HG03460 (cell line): ENCODE measurements at regions not wholly inside any gene's neighbourhood (a gene's known extent, or its start where the extent isn't known, plus 50 kb on each side); places are given as distances from the start of the nearest gene placed in this dataset.

Experiments used
- ATAC-seq: cut with Tn5 transposase; IDR thresholded peaks from one replicate; pipeline ENCODE4 v1.9.1; 2021; ENCODE audit not compliant: unreplicated experiment

GRCh38 chr20:48194583-48194982 is 409.3 kb upstream of the SULF2 start:
- ATAC-seq = no peak

GRCh38 chr20:48193627-48194425 is 408.5 kb upstream of the SULF2 start:
- ATAC-seq = no peak

GRCh38 chr20:48192109-48192508 is 406.8 kb upstream of the SULF2 start:
- no peak for ATAC-seq

GRCh38 chr20:48191200-48191599 is 405.9 kb upstream of the SULF2 start:
- no peak for ATAC-seq

- ATAC-seq = no peak
Measured at GRCh38 chr20:48190757-48191156, 405.5 kb upstream of the SULF2 start.

- ATAC-seq = no peak
Measured at GRCh38 chr20:48189181-48189580, 403.9 kb upstream of the SULF2 start.

GRCh38 chr20:48187851-48188250 is 402.6 kb upstream of the SULF2 start:
- no peak for ATAC-seq

- no peak for ATAC-seq
Measured at GRCh38 chr20:48186915-48187314, 401.6 kb upstream of the SULF2 start.

- ATAC-seq = no peak
Measured at GRCh38 chr20:48186447-48186846, 401.2 kb upstream of the SULF2 start.

- ATAC-seq = no peak
Measured at GRCh38 chr20:48184229-48184628, 398.9 kb upstream of the SULF2 start.

- no peak for ATAC-seq
Measured at GRCh38 chr20:48181261-48181935, 396.1 kb upstream of the SULF2 start.

- ATAC-seq = no peak
Measured at GRCh38 chr20:48180618-48181017, 395.3 kb upstream of the SULF2 start.

- no peak for ATAC-seq
Measured at GRCh38 chr20:48180024-48180423, 394.7 kb upstream of the SULF2 start.

- ATAC-seq = no peak
Measured at GRCh38 chr20:48178633-48179032, 393.4 kb upstream of the SULF2 start.

GRCh38 chr20:48177058-48177457 is 391.8 kb upstream of the SULF2 start:
- no peak for ATAC-seq

- ATAC-seq = no peak
Measured at GRCh38 chr20:48176139-48176538, 390.9 kb upstream of the SULF2 start.

GRCh38 chr20:48175261-48175660 is 390.0 kb upstream of the SULF2 start:
- ATAC-seq = no peak

- no peak for ATAC-seq
Measured at GRCh38 chr20:48172357-48172702, 387.0 kb upstream of the SULF2 start.

GRCh38 chr20:48171626-48172356 is 386.5 kb upstream of the SULF2 start:
- ATAC-seq = no peak

GRCh38 chr20:48171071-48171470 is 385.8 kb upstream of the SULF2 start:
- no peak for ATAC-seq

GRCh38 chr20:48170625-48171024 is 385.3 kb upstream of the SULF2 start:
- no peak for ATAC-seq

GRCh38 chr20:48169650-48170225 is 384.5 kb upstream of the SULF2 start:
- ATAC-seq = no peak
